IMR-90 (cell line): ENCODE measurements at regions not wholly inside any gene's neighbourhood (a gene's known extent, or its start where the extent isn't known, plus 50 kb on each side); places are given as distances from the start of the nearest gene placed in this dataset.

ENCODE experiments used
- ATAC-seq: fragments of 200-7000 bp; cut with Tn5 transposase; 2 replicates; pipeline ENCODE4 v1.9.1; 2020; ENCODE audit warnings: low read depth, mild to moderate bottlenecking, moderate library complexity
- BruUV-seq: library from RNA; stranded (reverse); fragments of 400-500 nt; replicated peaks from 2 replicates; lab custom pipeline; 2021; lab: Mats Ljungman, UMichigan
- CTCF ChIA-PET: fragments of 300-600 bp; formaldehyde crosslinking; extraction: SDS; loops from one replicate; lab custom pipeline; 2021; ENCODE audit warnings: antibody characterized with exemption; lab: Yijun Ruan, JAX
- POLR2A ChIA-PET: fragments of 300-600 bp; sonication (Branson Sonifier 250); formaldehyde crosslinking; loops from one replicate; lab custom pipeline; 2022; ENCODE audit warnings: antibody characterized with exemption; ENCODE audit not compliant: unreplicated experiment; lab: Charles Lee
- DNase-seq: peaks from one replicate; pipeline ENCODE4 v3.0.0; 2013
- H2AFZ ChIP-seq: replicated peaks from 2 replicates; pipeline ENCODE3; 2013; ENCODE audit warnings: low read length, mild to moderate bottlenecking; ENCODE audit not compliant: poor library complexity
- H2AK5ac ChIP-seq: 2 replicates; pipeline ENCODE4 v1.6.1; 2013; ENCODE audit warnings: low read depth, low read length, inconsistent platforms
- H2AK9ac ChIP-seq: replicated peaks from 2 replicates; pipeline ENCODE3; 2013; ENCODE audit warnings: mild to moderate bottlenecking, low read depth, low read length, moderate library complexity; ENCODE audit not compliant: poor library complexity
- H2BK120ac ChIP-seq: 2 replicates; pipeline ENCODE4 v1.6.1; 2013; ENCODE audit warnings: low read depth, low read length, inconsistent platforms
- H2BK15ac ChIP-seq: 3 replicates; pipeline ENCODE4 v1.6.1; 2013; ENCODE audit warnings: low read depth, low read length, inconsistent platforms
- H2BK20ac ChIP-seq: 2 replicates; pipeline ENCODE4 v1.6.1; 2013; ENCODE audit warnings: low read depth, mild to moderate bottlenecking, inconsistent platforms, low read length, moderate library complexity
- H2BK5ac ChIP-seq: 2 replicates; pipeline ENCODE4 v1.6.1; 2013; ENCODE audit warnings: mild to moderate bottlenecking, low read depth, low read length, inconsistent platforms; ENCODE audit not compliant: poor library complexity, severe bottlenecking
- H3K14ac ChIP-seq: replicated peaks from 2 replicates; pipeline ENCODE4 v1.6.1; 2013; ENCODE audit warnings: low read depth, low read length, inconsistent platforms
- H3K18ac ChIP-seq: 2 replicates; pipeline ENCODE4 v1.6.1; 2013; ENCODE audit warnings: low read depth, low read length, control low read depth
- H3K23ac ChIP-seq: 2 replicates; pipeline ENCODE4 v1.6.1; 2013; ENCODE audit warnings: low read depth, low read length, inconsistent platforms
- H3K27ac ChIP-seq: 2 replicates; pipeline ENCODE4 v1.5.1; 2013; ENCODE audit warnings: mild to moderate bottlenecking, control low read depth, low read length; ENCODE audit not compliant: insufficient read depth
- H3K27me3 ChIP-seq: 2 replicates; pipeline ENCODE4 v1.6.1; 2013; ENCODE audit warnings: low read length; ENCODE audit not compliant: control insufficient read depth, insufficient read depth
- H3K36me3 ChIP-seq: 2 replicates; pipeline ENCODE4 v1.6.1; 2013; ENCODE audit warnings: low read length, mixed read lengths; ENCODE audit not compliant: control insufficient read depth, insufficient read depth
- H3K4ac ChIP-seq: 2 replicates; pipeline ENCODE4 v1.6.1; 2013; ENCODE audit warnings: low read depth, low read length, inconsistent platforms
- H3K4me1 ChIP-seq: 2 replicates; pipeline ENCODE4 v1.6.1; 2013; ENCODE audit warnings: low read length, mixed read lengths; ENCODE audit not compliant: control insufficient read depth, insufficient read depth
- H3K4me2 ChIP-seq: 2 replicates; pipeline ENCODE4 v1.6.1; 2013; ENCODE audit warnings: low read depth, mild to moderate bottlenecking, control low read depth, low read length, moderate library complexity
- H3K4me3 ChIP-seq: 2 replicates; pipeline ENCODE4 v1.5.1; 2013; ENCODE audit warnings: low read depth, mild to moderate bottlenecking, control low read depth, low read length, moderate library complexity; ENCODE audit not compliant: insufficient read depth
- H3K56ac ChIP-seq: 2 replicates; pipeline ENCODE4 v1.6.1; 2013; ENCODE audit warnings: low read length, inconsistent platforms; ENCODE audit not compliant: insufficient read depth; ENCODE audit errors: extremely low read depth
- H3K79me1 ChIP-seq, 2 experiments: 2 replicates each; pipeline ENCODE4 v1.6.1; 2013; ENCODE audit warnings: low read length in 2 of 2, inconsistent platforms in 1 of 2, low read depth in 1 of 2
- H3K9ac ChIP-seq: 2 replicates; pipeline ENCODE4 v1.6.1; 2013; ENCODE audit warnings: low read depth, low read length, control low read depth
- H3K9me1 ChIP-seq: 2 replicates; pipeline ENCODE4 v1.6.1; 2013; ENCODE audit warnings: low read length, inconsistent platforms; ENCODE audit not compliant: insufficient read depth
- H3K9me3 ChIP-seq: 2 replicates; pipeline ENCODE4 v1.6.1; 2013; ENCODE audit warnings: low read length; ENCODE audit not compliant: control insufficient read depth, insufficient read depth
- H4K20me1 ChIP-seq: 2 replicates; pipeline ENCODE4 v1.6.1; 2013; ENCODE audit warnings: low read length, inconsistent platforms; ENCODE audit not compliant: insufficient read depth
- H4K5ac ChIP-seq: 2 replicates; pipeline ENCODE4 v1.6.1; 2013; ENCODE audit warnings: mild to moderate bottlenecking, low read depth, low read length, control low read depth
- H4K8ac ChIP-seq, 2 experiments: 2 replicates each; pipeline ENCODE4 v1.6.1; 2013; ENCODE audit warnings: low read depth in 2 of 2, low read length in 2 of 2, control low read depth in 1 of 2, inconsistent platforms in 1 of 2
- H4K91ac ChIP-seq: 2 replicates; pipeline ENCODE4 v1.6.1; 2013; ENCODE audit warnings: low read depth, low read length, inconsistent platforms; ENCODE audit not compliant: insufficient read depth
- BHLHE40 ChIP-seq: fragments of 150-350 bp; IDR thresholded peaks from 2 replicates; pipeline ENCODE4 v1.6.1; 2016; ENCODE audit warnings: mild to moderate bottlenecking, low read depth, low read length
- CEBPB ChIP-seq: IDR thresholded peaks from 2 replicates; pipeline ENCODE4 v1.6.1; 2012; ENCODE audit warnings: low read depth, low read length, improper control_type of control experiment
- CHD1 ChIP-seq: IDR thresholded peaks from 2 replicates; pipeline ENCODE4 v1.6.1; 2012; ENCODE audit warnings: low read depth, low read length, improper control_type of control experiment
- ELK1 ChIP-seq: fragments of 150-350 bp; IDR thresholded peaks from 2 replicates; pipeline ENCODE4 v1.6.1; 2016; ENCODE audit warnings: low read depth, mild to moderate bottlenecking, low read length, moderate library complexity, borderline replicate concordance
- FOS ChIP-seq: fragments of 150-350 bp; IDR thresholded peaks from 2 replicates; pipeline ENCODE4 v1.6.1; 2016; ENCODE audit warnings: low read depth, low read length
- MAFK ChIP-seq: IDR thresholded peaks from 2 replicates; pipeline ENCODE4 v1.6.1; 2012; ENCODE audit warnings: low read depth, low read length, improper control_type of control experiment
- MAZ ChIP-seq: IDR thresholded peaks from 2 replicates; pipeline ENCODE4 v1.6.1; 2012; ENCODE audit warnings: low read depth, mild to moderate bottlenecking, low read length, improper control_type of control experiment, moderate library complexity, borderline replicate concordance
- MXI1 ChIP-seq: IDR thresholded peaks from 2 replicates; pipeline ENCODE4 v1.6.1; 2012; ENCODE audit warnings: low read depth, mild to moderate bottlenecking, low read length, moderate library complexity, borderline replicate concordance
- NFE2L2 ChIP-seq: fragments of 150-350 bp; IDR thresholded peaks from 2 replicates; pipeline ENCODE4 v1.6.1; 2016; ENCODE audit warnings: low read depth, mild to moderate bottlenecking, low read length
- POLR2A ChIP-seq: IDR thresholded peaks from 2 replicates; pipeline ENCODE4 v1.6.1; 2012; ENCODE audit warnings: mild to moderate bottlenecking, low read depth, low read length
- RAD21 ChIP-seq: IDR thresholded peaks from 2 replicates; pipeline ENCODE4 v1.6.1; 2012; ENCODE audit warnings: low read length, improper control_type of control experiment
- RCOR1 ChIP-seq: IDR thresholded peaks from 2 replicates; pipeline ENCODE4 v1.6.1; 2012; ENCODE audit warnings: mild to moderate bottlenecking, low read length, improper control_type of control experiment; ENCODE audit not compliant: insufficient replicate concordance
- RFX5 ChIP-seq: IDR thresholded peaks from 2 replicates; pipeline ENCODE4 v1.8.0; 2012; ENCODE audit warnings: low read depth, mild to moderate bottlenecking, low read length, moderate library complexity
- SMC3 ChIP-seq: fragments of 150-350 bp; IDR thresholded peaks from 2 replicates; pipeline ENCODE4 v1.6.1; 2016; ENCODE audit warnings: low read depth, mild to moderate bottlenecking, antibody characterized with exemption, low read length, moderate library complexity
- WGBS, 2 experiments: methylation state at CpG; one replicate each; pipeline versions ENCODE4 v1.1.5 to v1.1.7; 2013; ENCODE audit warnings: missing lambda C conversion rate in 2 of 2; ENCODE audit not compliant: insufficient read length in 1 of 2; ENCODE audit errors: extremely low coverage in 2 of 2; 5-methylcytosine and 5-hydroxymethylcytosine counted together
- dilution Hi-C: fragments of 300-500 bp; cut with HindIII; formaldehyde crosslinking; loops from one replicate; pipeline ENCODE4 v1.14.3; 2018; ENCODE audit warnings: low sequenced_read_pairs; ENCODE audit not compliant: unreplicated experiment
- in situ Hi-C: fragments of 300-500 bp; cut with MboI; formaldehyde crosslinking; loops from 3 replicates; pipeline ENCODE4 v1.14.3; 2019; ENCODE audit warnings: low sequenced_read_pairs, inconsistent platforms, mixed read lengths
- intact Hi-C: fragments of 100-400 bp; cut with micrococcal nuclease; formaldehyde crosslinking; loops from 2 replicates; pipeline ENCODE4 v1.10.0; 2022
- TF ChIP-seq, protein P1 (sequence below): fragments of 150-350 bp; IDR thresholded peaks from 2 replicates; pipeline ENCODE4 v1.6.1; 2017; ENCODE audit warnings: mild to moderate bottlenecking, antibody characterized with exemption, low read length, low read depth
- TF ChIP-seq, protein P2 (sequence below): conservative IDR thresholded peaks from 2 replicates; pipeline ENCODE4 v1.5.1; 2012; ENCODE audit warnings: mild to moderate bottlenecking, low read depth, low read length, improper control_type of control experiment

GRCh38 chr13:106625578-106625977, 57.6 kb upstream of the ARGLU1 start:
- Histone ChIP-seq H3K4me3 (no peak overlapping the region), H3K27me3 (peaks cover 27% of the 10 kb centered on the region), H3K27ac (no peak overlapping the region), H3K4me1 (no peaks in the 10 kb centered on the region), H3K9me1 (no peaks in the 10 kb centered on the region), H2AK5ac (no peak overlapping the region), H3K4me2 (no peak overlapping the region), H3K9ac (no peak overlapping the region), H4K5ac (no peak overlapping the region), H4K91ac (no peak overlapping the region), H4K8ac (no peak overlapping the region), H3K18ac (no peak overlapping the region), H2BK15ac (no peak overlapping the region), H4K20me1 (no peaks in the 10 kb centered on the region), H2AK9ac (no peak overlapping the region), H2BK5ac (no peak overlapping the region), H3K36me3 (no peaks in the 10 kb centered on the region), H3K23ac (no peak overlapping the region), H3K79me1 (no peaks in the 10 kb centered on the region), H3K14ac (no peak overlapping the region), H2BK120ac (no peak overlapping the region), H3K56ac (no peak overlapping the region), H3K4ac (no peak overlapping the region), H2AFZ (no peak overlapping the region), H2BK20ac (no peak overlapping the region), H3K9me3 (no peaks in the 10 kb centered on the region)
- ChIA-PET POLR2A (no interaction called here), CTCF (no interaction called here)
- DNase-seq (no peak), ATAC-seq (no peak)
- 83% methylated on average over 1 of the region's 5 CpGs; no CpG with 5 or more reads in 1 of the 2 experiments for WGBS, 2 experiments
- no TSS peak for BruUV-seq
- intact Hi-C loops (no loop called here), in situ Hi-C loops (no loop called here), dilution Hi-C loops (no loop called here)
- TF ChIP-seq, protein P1, sequence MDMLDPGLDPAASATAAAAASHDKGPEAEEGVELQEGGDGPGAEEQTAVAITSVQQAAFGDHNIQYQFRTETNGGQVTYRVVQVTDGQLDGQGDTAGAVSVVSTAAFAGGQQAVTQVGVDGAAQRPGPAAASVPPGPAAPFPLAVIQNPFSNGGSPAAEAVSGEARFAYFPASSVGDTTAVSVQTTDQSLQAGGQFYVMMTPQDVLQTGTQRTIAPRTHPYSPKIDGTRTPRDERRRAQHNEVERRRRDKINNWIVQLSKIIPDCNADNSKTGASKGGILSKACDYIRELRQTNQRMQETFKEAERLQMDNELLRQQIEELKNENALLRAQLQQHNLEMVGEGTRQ: no peak
- TF ChIP-seq MAFK (no peak), NFE2L2 (no peak), MXI1 (no peak), RAD21 (no peak), POLR2A (no peak), CHD1 (no peak), CEBPB (no peak), ELK1 (no peak), MAZ (no peak), RCOR1 (no peak), SMC3 (no peak), BHLHE40 (no peak), RFX5 (no peak), FOS (no peak)
- TF ChIP-seq, protein P2, sequence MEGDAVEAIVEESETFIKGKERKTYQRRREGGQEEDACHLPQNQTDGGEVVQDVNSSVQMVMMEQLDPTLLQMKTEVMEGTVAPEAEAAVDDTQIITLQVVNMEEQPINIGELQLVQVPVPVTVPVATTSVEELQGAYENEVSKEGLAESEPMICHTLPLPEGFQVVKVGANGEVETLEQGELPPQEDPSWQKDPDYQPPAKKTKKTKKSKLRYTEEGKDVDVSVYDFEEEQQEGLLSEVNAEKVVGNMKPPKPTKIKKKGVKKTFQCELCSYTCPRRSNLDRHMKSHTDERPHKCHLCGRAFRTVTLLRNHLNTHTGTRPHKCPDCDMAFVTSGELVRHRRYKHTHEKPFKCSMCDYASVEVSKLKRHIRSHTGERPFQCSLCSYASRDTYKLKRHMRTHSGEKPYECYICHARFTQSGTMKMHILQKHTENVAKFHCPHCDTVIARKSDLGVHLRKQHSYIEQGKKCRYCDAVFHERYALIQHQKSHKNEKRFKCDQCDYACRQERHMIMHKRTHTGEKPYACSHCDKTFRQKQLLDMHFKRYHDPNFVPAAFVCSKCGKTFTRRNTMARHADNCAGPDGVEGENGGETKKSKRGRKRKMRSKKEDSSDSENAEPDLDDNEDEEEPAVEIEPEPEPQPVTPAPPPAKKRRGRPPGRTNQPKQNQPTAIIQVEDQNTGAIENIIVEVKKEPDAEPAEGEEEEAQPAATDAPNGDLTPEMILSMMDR: no peak
